ENCODE measurements at regions not wholly inside any gene's neighbourhood (a gene's known extent, or its start where the extent isn't known, plus 50 kb on each side); places are given as distances from the start of the nearest gene placed in this dataset.

GRCh38 chr12:83250866-83251265, 564.2 kb downstream of the TMTC2 start:
- no peak for TF ChIP-seq CTCF (IDR thresholded peaks at IDR 0.05)
- no peak for TF ChIP-seq POLR2A (IDR thresholded peaks at IDR 0.05)
- TF ChIP-seq POLR2AphosphoS5 (IDR thresholded peaks at IDR 0.05), result no peak
